Activated CD8-positive, alpha-beta memory T cell treated with anti-CD3 and anti-CD28 coated beads for 4 hours (primary cell): ENCODE measurements at regions not wholly inside any gene's neighbourhood (a gene's known extent, or its start where the extent isn't known, plus 50 kb on each side); places are given as distances from the start of the nearest gene placed in this dataset.

Source experiments
- DNase-seq, 2 donors: peaks; one replicate each; pipeline ENCODE4 v3.0.0-alpha.2; 2020; ENCODE audit warnings: low read depth in 2 of 2

- no peak for DNase-seq
Observed at GRCh38 chr13:111516712-111517640, 196.5 kb downstream of the TEX29 start.

- no peak for DNase-seq
Observed at GRCh38 chr13:111517641-111518010, 197.2 kb downstream of the TEX29 start.

DNA sequence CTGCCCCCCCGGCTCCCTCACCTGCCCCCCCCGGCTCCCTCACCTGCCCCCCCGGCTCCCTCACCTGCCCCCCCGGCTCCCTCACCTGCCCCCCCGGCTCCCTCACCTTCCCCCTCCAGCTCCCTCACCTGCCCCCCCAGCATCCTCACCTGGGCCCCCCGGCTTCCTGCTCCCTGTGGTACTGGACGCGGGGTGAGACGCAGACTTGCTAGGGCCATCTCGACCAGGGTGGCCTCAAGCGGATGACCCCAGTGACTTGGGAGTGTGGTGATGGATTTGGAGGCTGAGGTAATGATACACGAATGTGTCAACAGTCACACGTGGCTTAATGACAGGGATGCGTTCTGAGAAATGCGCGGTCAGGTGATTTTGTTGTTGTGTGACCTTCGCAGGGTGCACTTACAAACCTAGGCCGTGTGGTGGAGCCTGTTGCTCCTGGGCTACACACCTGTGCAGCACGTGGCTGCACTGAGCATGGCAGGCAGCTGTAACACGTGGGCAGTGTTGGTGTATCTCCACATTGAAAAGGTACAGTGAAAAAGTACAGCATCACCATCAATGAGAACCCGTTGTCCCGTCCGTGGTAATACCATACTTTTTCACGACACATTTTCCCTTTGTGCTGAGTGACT, 197.8 kb downstream of the TEX29 start:
- DNase-seq = no peak

DNA sequence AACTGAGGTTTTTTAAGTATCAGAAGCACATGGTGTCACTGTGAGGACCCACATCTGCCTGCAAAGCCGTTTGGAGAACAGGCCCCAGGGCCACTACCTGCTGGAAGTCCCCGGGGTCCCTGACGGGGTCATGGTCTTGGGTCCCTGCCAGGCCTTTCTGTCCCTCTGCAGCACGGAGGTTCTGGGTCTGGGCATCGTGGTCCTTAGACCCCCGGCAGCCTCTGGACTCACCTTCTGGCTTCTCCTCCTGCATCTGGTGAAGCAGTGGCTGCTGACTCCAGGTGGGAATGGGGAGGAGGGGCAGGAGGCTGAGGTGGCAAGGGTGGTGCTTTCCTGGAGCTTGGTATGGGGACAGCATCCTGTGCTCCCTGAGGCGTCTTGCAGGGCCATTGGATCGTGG, 198.6 kb downstream of the TEX29 start:
- DNase-seq = no peak

DNA sequence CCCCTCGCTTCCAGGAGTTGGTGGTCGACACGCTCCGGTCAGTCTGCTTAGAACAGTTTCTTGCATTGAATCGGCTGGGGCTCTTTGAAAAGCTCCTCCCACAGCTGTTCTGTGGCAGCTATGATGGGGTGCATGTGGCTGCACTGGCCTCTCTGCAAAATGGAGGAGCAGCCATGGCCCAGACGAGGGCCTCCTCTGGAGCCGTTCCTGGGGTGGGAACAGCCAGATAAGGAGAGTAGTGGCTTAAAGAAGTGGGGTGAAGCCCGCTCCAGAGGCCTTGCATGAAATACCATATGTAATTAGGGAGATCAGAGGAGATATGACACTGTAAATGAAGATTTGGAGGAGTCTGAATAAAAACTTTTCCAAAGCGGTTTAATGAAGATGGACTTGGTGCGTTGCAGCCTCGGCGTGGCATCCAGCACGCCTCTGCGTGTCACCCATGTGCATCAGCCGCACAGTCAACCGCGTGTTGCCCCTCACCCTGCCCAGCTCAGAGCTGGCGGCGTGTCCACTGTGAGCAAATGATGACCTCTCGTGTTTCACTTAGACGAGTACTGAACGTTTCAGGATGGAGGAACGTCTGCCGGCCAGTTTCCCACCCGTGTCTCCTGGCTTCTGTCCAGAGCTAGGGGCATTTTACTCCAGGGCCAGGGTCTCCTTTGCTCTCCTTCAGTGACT, 199.2 kb downstream of the TEX29 start:
- DNase-seq = no peak

GRCh38 chr13:111521030-111521429, 200.6 kb downstream of the TEX29 start:
- no peak for DNase-seq

DNA sequence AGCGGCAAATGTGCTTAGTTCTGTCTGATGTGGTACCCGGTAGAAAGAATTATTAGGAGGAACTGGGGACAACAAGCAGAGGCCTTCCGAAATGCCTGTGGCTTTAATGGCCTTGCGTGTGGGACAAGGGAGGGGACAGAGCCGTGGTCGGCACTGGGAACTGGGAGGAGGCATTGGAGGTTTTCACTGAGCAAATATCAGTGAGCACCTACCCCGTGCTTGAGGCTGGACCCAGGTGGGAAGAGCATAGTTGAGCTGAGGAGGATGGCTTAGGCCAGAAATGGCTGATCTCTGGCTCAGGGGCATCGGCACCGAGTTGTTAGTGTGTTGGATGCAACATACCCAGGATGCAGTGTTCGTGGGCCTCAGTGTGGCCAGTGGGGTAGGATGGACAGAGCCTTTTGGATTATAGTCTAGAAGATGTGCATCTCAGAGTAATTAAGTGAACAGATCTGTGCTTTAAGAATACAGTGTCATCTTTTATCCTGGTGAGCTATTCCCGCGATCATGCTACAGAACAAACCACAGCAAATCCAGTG, 201.3 kb downstream of the TEX29 start:
- DNase-seq = no peak

- no peak for DNase-seq
Observed at GRCh38 chr13:111525320-111526118, 205.1 kb downstream of the TEX29 start.

GRCh38 chr13:111526922-111527321, 206.5 kb downstream of the TEX29 start:
- DNase-seq = no peak

- no peak for DNase-seq
Observed at GRCh38 chr13:111527614-111528229, 207.3 kb downstream of the TEX29 start.

DNA sequence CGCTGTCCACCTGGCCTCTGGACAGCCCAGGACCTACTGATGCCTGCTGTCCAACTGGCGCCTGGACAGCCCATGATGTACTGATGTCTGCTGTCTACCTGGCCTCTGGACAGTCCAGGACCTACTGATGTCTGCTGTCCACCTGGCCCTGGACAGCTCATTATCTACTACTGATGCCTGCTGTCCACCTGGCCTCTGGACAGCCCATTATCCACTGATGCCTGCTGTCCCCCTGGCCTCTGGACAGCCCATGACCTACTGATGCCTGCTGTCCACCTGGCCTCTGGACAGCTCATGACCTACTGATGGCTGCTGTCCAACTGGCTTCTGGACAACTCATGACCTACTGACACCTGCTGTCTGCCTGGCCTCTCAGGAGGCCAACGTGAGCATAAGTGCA, 208.1 kb downstream of the TEX29 start:
- DNase-seq = no peak

GRCh38 chr13:111530137-111530870, 209.9 kb downstream of the TEX29 start:
- DNase-seq = no peak

DNA sequence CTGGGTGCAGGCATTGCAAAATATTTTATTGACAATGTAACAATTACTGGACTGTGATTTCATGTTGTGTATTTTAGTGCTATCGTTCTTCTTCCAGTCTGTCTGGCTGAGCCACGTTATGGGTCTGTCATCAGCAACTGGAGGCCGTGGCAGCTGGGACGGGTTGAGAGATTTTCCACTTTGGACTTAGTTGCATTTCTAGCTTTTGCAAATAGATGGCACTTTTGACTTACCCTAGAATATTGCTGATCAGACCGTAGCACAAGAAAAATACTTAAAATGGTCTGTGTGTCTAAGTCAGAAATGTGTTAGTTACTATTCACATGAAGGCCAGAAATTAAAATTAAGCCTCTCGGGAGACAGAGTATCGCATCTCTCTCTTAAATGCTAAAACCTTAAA, 211.1 kb downstream of the TEX29 start:
- no peak for DNase-seq

DNA sequence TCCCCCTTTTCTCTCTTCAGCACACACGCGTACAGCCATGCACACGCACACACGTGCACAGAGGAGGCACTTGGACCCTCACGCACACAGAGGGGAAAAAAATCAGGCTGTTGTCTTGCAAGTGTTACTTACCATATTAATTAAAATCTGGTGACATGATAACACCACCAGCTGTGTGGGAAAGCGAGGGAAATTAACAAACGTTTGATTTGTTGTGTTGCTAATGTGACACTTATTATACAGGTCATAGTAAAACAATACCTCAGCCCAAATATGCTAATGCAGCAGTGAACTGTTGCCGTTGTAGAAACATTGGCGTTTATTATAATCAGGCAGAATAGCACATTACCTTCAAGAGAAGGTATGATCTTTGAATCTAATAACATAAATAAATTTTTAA, 211.7 kb downstream of the TEX29 start:
- DNase-seq = no peak

- DNase-seq = no peak
Observed at GRCh38 chr13:111533900-111534683, 213.7 kb downstream of the TEX29 start.

DNA sequence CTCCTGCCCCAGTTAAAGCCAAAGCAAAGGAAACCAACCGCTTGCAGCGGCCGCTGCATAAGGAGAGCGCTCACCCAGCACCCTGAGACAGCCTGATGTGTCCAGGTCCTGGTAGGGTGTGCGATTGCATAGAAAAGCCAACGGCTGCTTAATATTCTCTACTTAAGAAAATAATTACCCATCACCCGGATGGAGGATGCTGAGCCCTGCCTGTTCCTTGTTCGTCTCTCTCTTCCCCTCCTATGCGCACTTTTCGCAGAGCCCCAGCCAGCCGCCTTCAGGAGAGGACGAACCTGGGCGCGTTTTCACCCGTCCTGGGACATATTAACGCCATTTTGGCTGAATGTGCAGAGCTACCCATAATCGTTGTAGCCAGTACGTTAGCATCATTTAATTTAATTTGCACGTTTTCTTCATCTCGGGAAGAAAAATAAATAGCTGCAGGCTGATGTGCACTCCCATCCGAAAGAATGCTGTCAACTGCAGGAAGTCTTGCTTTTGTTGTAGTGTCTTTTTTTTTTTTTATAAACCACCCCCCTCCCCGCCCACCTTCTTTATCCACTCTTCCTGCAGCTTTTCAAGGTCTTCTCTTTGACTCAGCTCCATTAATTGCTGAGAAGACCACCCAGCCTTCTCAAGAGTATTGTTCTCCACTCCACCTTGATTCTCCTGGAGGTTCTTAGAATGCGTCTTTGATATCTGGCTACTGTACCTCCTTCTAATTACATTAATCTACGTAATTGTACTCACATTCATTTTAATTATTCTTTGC, 214.5 kb downstream of the TEX29 start:
- DNase-seq = no peak

DNA sequence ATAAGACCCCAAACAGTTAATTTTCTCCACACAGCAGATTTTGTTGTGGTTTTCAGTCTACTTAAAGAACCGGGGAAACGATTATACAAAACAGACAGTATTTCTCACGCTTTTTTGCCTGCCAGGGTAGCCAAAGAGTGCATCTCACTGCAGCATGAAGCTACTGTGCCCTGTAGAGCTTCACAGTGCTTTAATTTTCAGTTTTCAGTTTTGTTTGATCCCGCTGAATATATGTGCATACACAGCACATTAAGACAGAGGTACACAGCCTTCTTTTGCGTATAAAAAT, 215.0 kb downstream of the TEX29 start:
- no peak for DNase-seq

- no peak for DNase-seq
Observed at GRCh38 chr13:111536075-111536642, 215.7 kb downstream of the TEX29 start.
